Cardiac septum (tissue), 1 donor: ENCODE measurements at regions not wholly inside any gene's neighbourhood (a gene's known extent, or its start where the extent isn't known, plus 50 kb on each side); places are given as distances from the start of the nearest gene placed in this dataset.
"Not testable (repeated sequence)": the region's sequence is repeated elsewhere in the genome, so short reads cannot be mapped to it uniquely, and the experiment has no call there.

Source experiments
- DNase-seq: peaks from one replicate; pipeline ENCODE4 v3.0.0-alpha.2; 2020; ENCODE audit warnings: low spot score
- intact Hi-C: fragments of 100-400 bp; cut with DNase I; formaldehyde crosslinking; loops from one replicate; pipeline ENCODE4 v1.14.0; 2022
- donor health status: DM: no; HTN: no; CAD: no.

DNA sequence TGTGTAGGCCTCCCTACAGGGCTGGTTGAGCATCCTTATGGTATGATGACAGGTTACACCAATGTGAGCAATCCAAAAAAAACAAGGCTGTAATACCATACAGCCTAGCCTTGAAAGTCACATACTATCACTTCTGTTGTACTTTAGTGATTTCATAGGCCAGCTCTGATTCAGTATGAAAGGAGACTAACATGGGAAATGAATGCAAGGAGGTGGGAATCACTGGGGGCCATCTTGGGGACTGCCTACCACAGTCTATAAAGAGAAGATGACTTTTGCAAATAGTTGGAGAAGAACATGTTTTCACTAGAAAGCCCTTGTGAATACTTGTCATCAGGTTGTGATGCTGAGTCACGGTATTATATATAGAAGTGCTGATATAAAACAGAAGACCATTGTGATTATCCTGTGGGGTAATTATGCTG is 270.7 kb downstream of the S1PR1 start:
- DNase-seq: no peak
- intact Hi-C loops: no loop called here

DNA sequence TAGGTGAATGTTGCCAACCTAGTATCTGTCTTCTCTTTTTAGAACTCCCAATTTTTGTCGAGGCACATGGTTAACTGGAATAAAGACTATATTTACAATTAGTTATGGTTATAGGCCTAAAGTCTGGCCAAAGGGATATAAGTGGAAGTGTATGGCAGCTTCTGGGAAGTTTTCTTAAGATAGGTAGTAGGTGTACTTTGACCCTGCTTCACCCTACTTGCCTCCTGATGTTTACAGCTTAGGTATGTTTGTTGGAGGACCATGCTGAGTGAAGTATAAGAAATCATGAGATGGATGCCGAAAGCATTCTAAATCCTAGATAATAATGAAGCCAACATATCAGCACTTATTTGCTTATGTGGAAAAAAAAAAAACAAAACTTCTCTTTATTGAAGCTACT is 272.1 kb downstream of the S1PR1 start:
- no peak for DNase-seq
- intact Hi-C loops: no loop called here

DNA sequence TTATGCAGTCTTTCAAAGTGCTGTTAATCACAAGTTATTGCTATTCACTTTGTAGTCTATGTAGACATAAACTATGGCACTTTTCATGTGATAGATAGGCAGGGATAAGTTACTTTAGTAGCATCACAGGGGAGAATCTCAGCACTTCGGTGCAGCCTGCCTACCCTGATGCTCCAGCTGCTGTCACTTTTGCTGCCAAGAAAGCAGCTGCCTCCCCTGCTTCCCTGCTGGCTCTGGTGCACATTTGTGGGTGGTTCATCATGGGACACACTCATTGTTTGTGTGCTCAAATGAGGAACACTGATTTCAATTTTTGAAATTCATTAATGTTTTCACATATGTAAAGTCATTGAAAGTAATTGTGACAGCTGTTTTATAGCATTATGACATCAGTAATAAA is 272.6 kb downstream of the S1PR1 start:
- peak; percentile 75 for DNase-seq
- intact Hi-C loops: no loop called here

DNA sequence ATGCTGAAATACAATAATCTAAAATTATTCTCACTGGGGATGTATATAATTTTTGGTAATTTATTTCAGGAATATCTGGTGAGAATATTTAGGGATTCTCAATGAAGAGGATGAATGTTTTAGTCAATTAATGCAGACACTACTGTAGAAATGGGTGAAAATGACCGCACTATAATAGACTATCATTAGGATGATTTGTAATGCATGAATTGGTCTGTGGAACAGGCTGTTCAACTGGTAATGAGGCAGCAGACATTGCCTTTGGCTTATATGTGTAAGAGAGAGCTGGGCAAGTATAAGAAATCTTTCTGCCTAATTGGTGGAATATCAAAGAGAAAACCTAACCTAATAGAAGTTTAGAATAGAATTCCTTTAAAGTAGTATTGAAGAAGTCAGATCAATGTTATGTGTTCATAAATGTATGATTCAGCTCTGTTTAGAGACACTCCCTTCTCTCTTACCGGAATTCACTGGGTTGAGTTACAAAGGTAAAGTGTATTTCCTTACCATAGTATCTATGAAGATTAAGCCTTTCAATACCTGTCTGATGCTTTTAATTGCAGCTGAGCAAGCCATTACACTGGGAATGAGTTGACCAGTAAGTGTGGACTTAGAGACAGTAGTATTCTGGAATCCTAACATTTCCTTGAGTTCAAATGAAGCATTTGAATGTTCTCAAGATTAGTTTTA is 274.5 kb downstream of the S1PR1 start:
- intact Hi-C loops: no loop called here
- no peak for DNase-seq

DNA sequence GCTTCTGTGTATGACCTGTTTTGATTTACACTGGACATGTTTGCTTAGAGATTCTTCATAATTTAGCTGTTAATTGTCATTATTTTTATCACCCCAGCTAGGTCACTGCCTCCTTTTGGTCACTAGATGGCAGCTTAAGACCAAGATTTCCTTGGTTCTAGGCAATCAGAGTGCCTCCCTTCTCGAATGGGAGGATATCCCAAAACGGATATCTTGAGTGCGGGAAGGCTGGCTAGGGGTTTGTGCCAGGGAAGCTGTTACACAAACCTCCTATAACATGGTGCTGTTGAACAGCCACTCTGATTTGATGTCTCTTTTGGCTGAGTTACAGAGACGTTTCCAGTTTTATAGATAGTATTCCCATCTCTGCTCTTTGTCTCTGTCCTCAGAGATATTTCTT is 283.5 kb downstream of the S1PR1 start:
- intact Hi-C loops: no loop called here

DNA sequence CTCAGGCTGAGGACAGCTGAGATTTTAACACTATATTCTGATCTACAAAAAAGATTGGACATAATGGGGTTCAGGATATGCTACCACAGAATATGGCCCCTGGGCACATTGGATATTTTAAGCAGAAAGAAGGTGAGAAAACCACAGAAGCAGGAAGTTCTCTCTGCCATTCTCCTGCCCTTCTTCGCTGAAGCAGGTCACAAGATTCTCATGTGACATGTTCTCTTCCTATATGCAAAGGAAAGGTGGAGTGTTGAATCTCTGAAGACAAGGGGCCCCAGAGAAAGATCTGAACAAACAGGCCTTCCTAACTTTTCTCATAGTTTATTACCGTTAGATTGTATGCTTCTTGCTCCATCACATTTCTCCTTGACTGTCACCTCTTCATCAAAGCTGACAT is 285.7 kb downstream of the S1PR1 start:
- intact Hi-C loops: no loop called here

More for the DNA sequence above, 283.5 kb downstream of the S1PR1 start:
- DNase-seq: no peak

DNA sequence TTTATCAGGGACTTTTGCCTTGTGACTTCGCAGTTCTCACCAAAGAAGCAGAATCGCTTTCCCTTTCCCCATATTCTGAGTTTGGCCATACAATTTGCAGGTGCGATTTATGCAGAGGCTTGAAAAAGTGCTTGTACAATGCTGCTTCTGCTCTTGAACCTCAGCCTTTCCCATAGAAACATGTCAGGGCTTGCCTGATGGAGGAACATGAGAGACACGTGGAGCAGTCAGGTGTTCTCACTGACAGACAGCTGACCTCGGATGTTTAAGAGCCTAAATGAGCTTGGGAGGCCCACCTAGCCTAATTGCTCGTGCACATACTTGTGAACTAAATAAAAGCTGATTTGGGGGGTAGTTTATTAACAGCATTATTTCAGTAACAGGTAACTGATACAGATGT is 290.0 kb downstream of the S1PR1 start:
- intact Hi-C loops: no loop called here
- DNase-seq: no peak

More for the DNA sequence above, 285.7 kb downstream of the S1PR1 start:
- no peak for DNase-seq

DNA sequence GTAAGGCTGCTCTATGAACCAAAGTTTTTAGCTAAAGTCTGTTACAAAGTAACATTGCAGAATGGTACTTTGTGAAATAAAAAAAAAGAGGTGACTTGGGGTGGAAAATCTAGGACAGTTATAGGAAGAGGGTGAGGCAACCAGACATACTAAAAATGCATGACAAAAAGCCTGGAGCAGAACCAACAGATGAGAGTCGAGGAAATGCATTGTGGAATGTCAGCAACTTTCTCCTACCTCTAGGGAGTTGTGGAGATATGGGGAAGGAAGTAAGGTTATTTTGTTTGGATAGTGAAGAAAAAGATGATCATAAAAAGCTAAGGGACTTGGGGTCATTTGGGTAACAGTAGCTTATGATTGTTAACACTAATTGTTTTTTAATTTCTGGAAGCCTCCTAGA is 295.6 kb downstream of the S1PR1 start:
- intact Hi-C loops: no loop called here
- DNase-seq: no peak

DNA sequence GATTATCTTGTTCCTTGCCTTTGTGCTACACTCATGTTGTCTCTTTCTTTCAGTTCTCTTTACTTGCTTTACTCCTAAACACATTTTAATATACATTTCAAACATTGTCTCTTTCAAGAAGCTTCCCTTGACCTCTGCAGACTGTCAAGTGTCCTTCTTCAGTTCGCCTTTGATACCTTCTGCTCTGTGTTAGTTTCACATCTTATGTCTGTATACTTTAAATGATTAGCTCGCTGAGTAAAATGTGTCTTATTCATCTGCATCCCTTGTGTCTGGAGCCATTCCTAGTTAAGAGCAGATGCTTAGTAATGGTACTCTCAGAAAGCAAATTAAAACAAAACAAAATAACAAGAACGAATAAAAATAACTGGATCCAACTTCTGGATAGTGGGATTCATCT is 303.3 kb downstream of the S1PR1 start:
- DNase-seq: no peak
- intact Hi-C loops: no loop called here

DNA sequence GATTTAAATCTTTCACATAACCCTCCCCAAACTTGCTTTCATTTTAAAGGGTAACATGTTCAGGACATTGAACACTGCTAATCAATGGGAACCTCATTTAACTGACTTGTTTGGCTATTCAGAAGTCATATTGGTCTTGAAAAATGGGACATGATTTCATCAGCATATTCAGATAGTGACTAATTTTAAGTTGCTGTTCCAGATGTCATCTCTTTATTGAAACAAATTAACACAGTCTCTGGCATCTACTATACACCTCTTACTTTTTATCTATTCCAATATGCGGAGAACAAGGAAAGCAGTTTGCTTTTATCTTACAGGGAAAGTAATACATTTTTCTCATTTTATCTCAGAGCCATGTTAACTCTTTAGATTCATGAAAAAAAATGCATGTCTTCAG is 310.1 kb downstream of the S1PR1 start:
- intact Hi-C loops: no loop called here
- DNase-seq: no peak

DNA sequence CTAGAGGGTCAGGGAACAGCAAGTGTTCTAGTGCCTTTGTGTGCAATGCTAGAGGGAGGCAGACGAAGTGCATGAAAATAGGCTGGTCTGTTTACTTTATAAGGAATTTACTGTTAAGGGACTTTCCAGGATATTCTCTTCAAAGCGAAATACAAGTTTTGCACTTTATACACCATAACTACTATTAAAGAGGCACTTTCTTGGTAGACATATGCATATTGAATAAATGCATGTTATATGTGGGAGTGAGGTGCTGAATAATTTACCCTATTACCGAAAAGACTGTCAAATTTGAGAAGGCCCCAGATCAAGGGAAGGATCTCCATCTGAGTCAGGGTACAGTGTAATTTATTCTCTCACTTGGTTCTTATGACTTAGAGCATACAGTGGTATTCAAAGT is 310.5 kb downstream of the S1PR1 start:
- DNase-seq: no peak
- intact Hi-C loops: no loop called here

DNA sequence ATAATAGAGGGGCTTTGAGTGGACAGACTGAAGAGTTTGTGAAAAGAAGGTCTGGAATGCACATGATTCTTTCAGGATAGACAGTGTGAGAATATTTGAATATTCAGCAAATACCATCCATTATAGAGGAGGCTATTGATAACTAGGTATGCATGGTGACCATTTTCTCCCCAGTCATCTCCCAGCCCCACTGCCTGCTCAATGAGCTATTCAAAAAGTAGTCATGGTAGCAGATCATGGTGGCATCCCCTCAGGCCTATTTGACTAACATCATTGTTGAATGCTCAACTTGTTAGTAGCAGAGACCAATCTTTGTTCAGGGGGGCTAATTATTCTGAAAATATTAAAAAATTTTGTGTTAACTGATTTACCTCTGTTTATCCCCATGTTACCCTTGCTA is 311.6 kb downstream of the S1PR1 start:
- no peak for DNase-seq
- intact Hi-C loops: no loop called here

DNA sequence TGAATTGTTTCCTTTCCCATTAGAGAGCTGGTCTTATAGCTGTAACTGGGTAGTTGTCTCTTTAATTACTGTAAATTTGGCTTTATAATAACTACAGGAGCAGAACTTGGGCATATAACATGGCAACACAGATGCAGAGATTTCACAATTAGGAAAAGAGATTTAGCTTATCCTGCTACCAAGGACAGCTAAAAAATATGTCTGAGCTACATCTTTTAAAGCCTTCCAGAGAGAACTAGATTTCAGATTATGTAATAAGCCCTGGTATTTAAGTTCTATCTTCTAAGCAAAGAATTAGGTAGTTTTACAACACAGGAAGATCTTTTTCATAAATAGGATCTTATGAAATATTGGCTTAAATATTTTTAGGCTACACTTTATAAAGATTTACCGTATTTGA is 313.8 kb downstream of the S1PR1 start:
- intact Hi-C loops: no loop called here
- DNase-seq: no peak

DNA sequence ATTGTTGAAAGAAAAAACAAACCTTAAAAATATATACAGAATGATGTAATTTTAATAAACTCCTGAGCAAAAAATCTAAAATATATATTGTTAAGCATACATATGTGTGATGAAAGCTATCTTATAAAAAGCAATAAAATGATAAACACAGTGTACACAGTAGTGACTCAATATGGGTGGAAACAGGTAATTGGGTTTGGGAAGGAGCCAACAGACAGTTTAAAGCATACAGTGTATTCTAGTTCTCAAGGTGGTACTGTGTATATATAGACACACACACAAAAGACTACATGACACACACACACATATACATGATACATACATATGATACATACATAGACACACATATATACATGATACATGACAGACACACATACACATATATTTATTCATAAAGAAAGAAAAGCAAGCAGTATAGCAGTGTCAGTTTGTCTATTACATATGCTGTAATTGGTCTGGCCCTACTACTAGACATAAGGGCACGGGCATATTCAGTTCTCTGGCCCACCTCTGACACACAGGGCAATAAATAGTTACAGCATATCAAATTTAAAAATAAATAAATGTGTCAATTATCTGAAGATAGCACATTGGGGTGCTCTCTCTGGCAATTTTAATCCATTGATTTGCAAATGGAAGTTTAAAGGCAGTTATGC is 330.2 kb downstream of the S1PR1 start:
- DNase-seq: no peak
- intact Hi-C loops: no loop called here

DNA sequence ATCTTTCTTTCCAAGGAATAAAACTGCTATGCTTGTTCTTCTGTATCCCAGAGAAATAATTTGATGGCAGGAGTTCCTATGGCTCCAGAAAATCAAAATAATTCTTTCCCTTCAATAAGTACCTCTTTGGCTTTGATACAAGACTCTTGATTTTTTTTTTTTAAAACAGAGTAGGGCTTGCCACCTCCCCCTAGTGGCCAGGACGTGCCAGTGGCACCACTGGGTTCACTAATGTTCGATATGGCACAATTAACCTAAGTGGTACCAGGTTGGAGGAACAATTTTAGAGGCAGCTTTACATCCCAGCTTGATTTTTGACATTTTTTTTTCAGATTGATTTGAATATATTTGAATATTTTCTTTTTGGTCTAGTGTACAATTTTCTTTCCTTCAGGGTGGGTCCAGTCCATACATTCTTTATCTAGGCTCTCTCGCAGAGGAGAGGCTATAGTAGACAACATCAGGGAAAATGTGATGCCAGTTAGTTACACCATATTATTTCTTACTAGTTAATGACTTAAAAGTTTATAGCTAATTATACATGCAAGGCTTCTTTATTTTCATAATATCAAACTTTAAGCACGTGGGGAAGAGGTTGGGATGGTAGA is 330.9 kb downstream of the S1PR1 start:
- DNase-seq: no peak
- intact Hi-C loops: no loop called here

DNA sequence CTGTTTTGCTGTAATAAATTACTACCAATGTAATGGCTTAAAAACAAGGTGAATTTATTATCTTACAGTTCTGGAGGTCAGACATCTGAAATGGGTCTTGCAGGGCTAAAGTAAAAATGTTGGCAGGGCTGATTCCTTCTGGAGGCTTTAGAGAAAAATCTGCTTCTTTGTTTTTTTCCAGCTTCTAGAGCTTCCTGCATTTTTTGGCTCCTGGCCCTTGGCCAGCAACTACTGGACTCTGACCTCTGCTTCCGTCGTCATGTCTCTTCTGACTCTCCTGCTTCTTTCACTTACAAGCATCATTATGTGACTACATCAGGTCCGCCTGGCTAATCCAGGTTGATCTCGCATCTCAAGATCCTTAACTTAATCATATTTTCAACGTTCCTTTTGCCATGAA is 350.9 kb downstream of the S1PR1 start:
- intact Hi-C loops: no loop called here

DNA sequence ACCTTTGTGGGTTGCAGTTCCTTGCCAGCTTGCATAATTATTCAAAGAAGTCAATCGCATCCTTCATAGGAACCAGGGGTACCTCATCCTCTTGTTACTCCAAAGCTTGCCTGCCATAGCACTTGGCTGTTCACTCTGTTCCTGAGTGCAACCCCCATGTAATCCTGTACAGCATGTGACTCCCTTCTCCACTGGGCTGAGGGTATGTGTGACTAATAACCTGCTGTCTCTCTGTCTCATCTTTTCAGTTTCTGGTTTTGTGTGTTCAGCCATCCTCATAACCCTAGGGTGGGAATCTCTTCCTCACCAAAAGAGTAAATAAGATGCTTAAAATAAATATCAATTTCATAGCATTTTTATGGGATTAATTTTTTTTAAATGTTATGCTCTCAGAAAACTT is 351.9 kb downstream of the S1PR1 start:
- no peak for DNase-seq
- intact Hi-C loops: no loop called here

More for the DNA sequence above, 350.9 kb downstream of the S1PR1 start:
- no peak for DNase-seq

DNA sequence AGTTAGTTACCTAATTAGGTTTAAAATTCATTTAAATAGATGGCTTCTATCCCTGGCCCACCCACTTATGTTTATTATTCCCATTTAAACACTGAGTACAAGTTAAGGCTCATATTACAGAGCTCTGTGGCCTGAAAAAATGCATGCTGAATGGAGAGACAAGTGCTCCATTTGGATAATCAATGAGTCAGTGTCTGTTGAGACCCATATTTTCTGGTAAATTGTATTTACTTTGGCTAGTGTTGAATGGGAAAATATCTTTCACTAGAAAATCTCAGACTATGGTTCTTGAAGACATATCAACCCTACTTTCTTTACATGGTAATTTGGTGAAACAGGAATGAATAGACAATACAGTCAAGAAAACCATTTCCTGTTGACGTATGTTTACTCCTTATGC is 356.0 kb downstream of the S1PR1 start:
- intact Hi-C loops: no loop called here
- DNase-seq: no peak

DNA sequence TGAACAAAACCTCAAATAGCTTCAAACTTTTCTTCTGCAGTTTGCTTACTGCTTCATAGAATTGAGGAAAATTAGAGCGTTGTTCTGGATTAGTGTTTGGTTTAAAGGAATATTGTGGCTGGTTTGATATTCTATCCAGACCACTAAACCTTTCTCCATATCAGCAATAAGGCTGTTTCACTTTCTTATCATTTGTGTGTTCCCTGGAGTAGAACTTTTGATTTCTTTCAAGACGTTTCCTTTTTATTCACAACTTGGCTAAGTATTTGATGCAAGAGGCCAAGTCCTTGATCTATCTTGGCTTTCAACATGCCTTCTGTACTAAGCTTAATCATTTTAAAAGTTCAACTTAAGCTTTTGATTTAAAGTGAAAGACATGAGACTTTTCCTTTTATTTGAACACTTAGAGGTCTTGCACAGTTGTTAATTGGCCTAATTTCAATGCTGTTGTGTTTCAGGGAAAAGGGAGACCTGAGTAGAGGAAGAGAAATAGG is 359.1 kb downstream of the S1PR1 start:
- no peak for DNase-seq
- intact Hi-C loops: no loop called here

DNA sequence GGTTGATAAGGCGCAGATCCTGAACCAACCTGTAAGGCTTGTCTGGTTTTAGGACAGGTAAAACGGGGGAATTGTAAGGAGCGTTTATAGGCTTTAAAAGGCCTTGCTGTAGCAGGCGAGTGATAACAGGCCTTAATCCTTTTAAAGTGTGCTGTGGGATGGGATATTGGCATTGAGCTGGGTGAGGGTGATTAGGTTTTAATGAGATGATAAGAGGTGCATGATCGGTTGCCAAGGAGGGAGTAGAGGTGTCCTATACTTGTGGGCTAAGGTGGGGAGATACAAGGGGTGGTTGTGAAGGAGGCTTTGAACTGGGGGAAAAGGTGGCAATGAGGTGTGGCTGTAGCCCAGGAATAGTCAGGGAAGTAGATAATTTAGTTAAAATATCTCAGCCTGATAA is 363.8 kb downstream of the S1PR1 start:
- intact Hi-C loops, DNase-seq: not testable (repeated sequence)

DNA sequence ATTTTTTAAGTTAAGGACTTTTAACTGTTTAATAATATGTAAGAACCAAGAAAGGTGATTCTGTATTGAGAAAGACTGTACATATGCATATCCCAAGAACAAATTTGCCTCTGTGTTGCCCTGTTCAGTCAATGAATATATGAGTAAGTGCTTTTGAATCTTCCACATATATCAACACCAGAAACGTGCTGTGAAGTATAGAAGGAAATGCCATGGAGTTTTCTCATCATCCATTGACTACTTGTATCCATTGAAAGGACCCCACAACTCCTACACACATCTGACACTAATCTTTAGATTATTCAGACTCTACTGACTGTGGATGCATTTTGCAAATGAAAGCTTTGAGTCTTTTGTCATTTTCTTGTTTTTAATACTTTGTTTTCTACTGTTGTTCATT is 366.9 kb downstream of the S1PR1 start:
- intact Hi-C loops: no loop called here
- no peak for DNase-seq
